Neural cell (in vitro differentiated cells): ENCODE measurements at regions not wholly inside any gene's neighbourhood (a gene's known extent, or its start where the extent isn't known, plus 50 kb on each side); places are given as distances from the start of the nearest gene placed in this dataset.

Experiments
- H2AFZ ChIP-seq: fragments of 200-600, 300-800 bp; sonication (generic), shearing (Covaris generic); 2 replicates; pipeline ENCODE4 v1.6.0; 2014; ENCODE audit warnings: low read depth, mild to moderate bottlenecking, antibody characterized with exemption, low read length, moderate library complexity
- H3F3A ChIP-seq: fragments of 200-600 bp; shearing (Covaris generic); 2 replicates; pipeline ENCODE4 v1.6.1; 2016; ENCODE audit warnings: mild to moderate bottlenecking, moderate library complexity, mixed read lengths, antibody characterized with exemption, low read length; ENCODE audit not compliant: insufficient read depth, poor library complexity, severe bottlenecking
- H3K27ac ChIP-seq: fragments of 200-600, 300-800 bp; sonication (generic), shearing (Covaris generic); 2 replicates; pipeline ENCODE4 v1.5.1; 2014; ENCODE audit warnings: mild to moderate bottlenecking, low read length, moderate library complexity
- H3K27me3 ChIP-seq: fragments of 300-800, 200-600 bp; sonication (generic), shearing (Covaris generic); 2 replicates; pipeline ENCODE4 v1.6.0; 2014; ENCODE audit warnings: mild to moderate bottlenecking, low read depth, low read length, moderate library complexity; ENCODE audit not compliant: insufficient read depth
- H3K36me3 ChIP-seq: fragments of 300-800, 200-600 bp; sonication (generic), shearing (Covaris generic); 2 replicates; pipeline ENCODE4 v1.5.1; 2014; ENCODE audit warnings: mild to moderate bottlenecking, antibody characterized with exemption, low read length, moderate library complexity; ENCODE audit not compliant: insufficient read depth
- H3K4me2 ChIP-seq: fragments of 300-800, 200-600 bp; sonication (generic), shearing (Covaris generic); 2 replicates; pipeline ENCODE4 v1.6.0; 2014; ENCODE audit warnings: mild to moderate bottlenecking, low read length
- H3K4me3 ChIP-seq: fragments of 300-800, 200-600 bp; sonication (generic), shearing (Covaris generic); 2 replicates; pipeline ENCODE4 v1.5.1; 2014; ENCODE audit warnings: mild to moderate bottlenecking, low read length, moderate library complexity
- H3K79me2 ChIP-seq: fragments of 200-600 bp; shearing (Covaris generic); replicated peaks from 2 replicates; pipeline ENCODE4 v1.6.0; 2014; ENCODE audit warnings: mild to moderate bottlenecking, low read length, moderate library complexity; ENCODE audit not compliant: insufficient read depth
- H3K9ac ChIP-seq: fragments of 300-800, 200-600 bp; sonication (generic), shearing (Covaris generic); 2 replicates; pipeline ENCODE4 v1.6.1; 2016; ENCODE audit warnings: mild to moderate bottlenecking, low read length, mixed read lengths
- H3K9me2 ChIP-seq: fragments of 200-600 bp; shearing (Covaris generic); 2 replicates; pipeline ENCODE4 v1.6.1; 2016; ENCODE audit warnings: mild to moderate bottlenecking, low read length, mixed read lengths; ENCODE audit not compliant: insufficient read depth
- H3K9me3 ChIP-seq: fragments of 200-600, 300-800 bp; sonication (generic), shearing (Covaris generic); 2 replicates; pipeline ENCODE4 v1.6.1; 2016; ENCODE audit warnings: mild to moderate bottlenecking, mixed run types, low read length, moderate library complexity, mixed read lengths
- H4K20me1 ChIP-seq: fragments of 200-600 bp; shearing (Covaris generic); 2 replicates; pipeline ENCODE4 v1.6.1; 2016; ENCODE audit warnings: mild to moderate bottlenecking, mixed run types; ENCODE audit not compliant: insufficient read depth
- CTCF ChIP-seq: fragments of 450-650 bp; IDR thresholded peaks from 2 replicates; pipeline ENCODE4 v1.5.1; 2014; ENCODE audit warnings: antibody characterized with exemption, mild to moderate bottlenecking, moderate library complexity; ENCODE audit not compliant: poor library complexity, severe bottlenecking
- EP300 ChIP-seq: fragments of 450-650 bp; conservative IDR thresholded peaks from 2 replicates; pipeline ENCODE4 v1.6.1; 2014; ENCODE audit warnings: antibody characterized with exemption, mild to moderate bottlenecking, moderate library complexity; ENCODE audit not compliant: poor library complexity, severe bottlenecking
- EZH2 ChIP-seq: fragments of 200-600, 300-800 bp; shearing (Covaris generic), sonication (generic); IDR thresholded peaks from 2 replicates; pipeline ENCODE4 v1.6.1; 2014; ENCODE audit warnings: antibody characterized with exemption, low read length, borderline replicate concordance, mild to moderate bottlenecking; ENCODE audit not compliant: insufficient read depth, poor library complexity, severe bottlenecking
- MXI1 ChIP-seq: fragments of 450-650 bp; conservative IDR thresholded peaks from 2 replicates; pipeline ENCODE4 v1.6.1; 2014; ENCODE audit warnings: antibody characterized with exemption, mild to moderate bottlenecking; ENCODE audit not compliant: poor library complexity, severe bottlenecking
- POLR2AphosphoS5 ChIP-seq: IDR thresholded peaks from 2 replicates; pipeline ENCODE4 v1.6.1; 2012
- RAD21 ChIP-seq: fragments of 450-650 bp; conservative IDR thresholded peaks from 2 replicates; pipeline ENCODE4 v1.6.1; 2014; ENCODE audit warnings: antibody characterized with exemption, mild to moderate bottlenecking, moderate library complexity
- REST ChIP-seq: IDR thresholded peaks from 2 replicates; pipeline ENCODE4 v1.6.1; 2012; ENCODE audit warnings: borderline replicate concordance
- SMC3 ChIP-seq: fragments of 450-650 bp; conservative IDR thresholded peaks from 2 replicates; pipeline ENCODE4 v1.6.1; 2014; ENCODE audit warnings: antibody characterized with exemption, mild to moderate bottlenecking, moderate library complexity; ENCODE audit not compliant: poor library complexity
- TAF1 ChIP-seq: IDR thresholded peaks from 2 replicates; pipeline ENCODE4 v1.6.1; 2012; ENCODE audit warnings: low read depth

GRCh38 chr6:77337392-77337791 is 125.9 kb downstream of the HTR1B start:
- Histone ChIP-seq H3K9me2 (no peaks in the 10 kb centered on the region), H3K79me2 (no peaks in the 10 kb centered on the region), H3K9me3 (no peaks in the 10 kb centered on the region), H2AFZ (no peak overlapping the region), H3K36me3 (no peaks in the 10 kb centered on the region), H3K27me3 (no peaks in the 10 kb centered on the region), H4K20me1 (no peaks in the 10 kb centered on the region), H3K9ac (no peak overlapping the region), H3F3A (no peaks in the 10 kb centered on the region), H3K4me2 (no peak overlapping the region), H3K27ac (no peak overlapping the region), H3K4me3 (no peak overlapping the region)
- TF ChIP-seq TAF1 (no peak), SMC3 (no peak), CTCF (no peak), EZH2 (no peak), RAD21 (no peak), REST (no peak), POLR2AphosphoS5 (no peak), EP300 (no peak), MXI1 (no peak)

GRCh38 chr6:77334093-77334492 is 129.2 kb downstream of the HTR1B start:
- H2AFZ ChIP-seq, result no peak overlapping the region
- no peaks in the 10 kb centered on the region for H3K79me2 ChIP-seq
- no peaks in the 10 kb centered on the region for H3F3A ChIP-seq
- TF ChIP-seq RAD21, result no peak
- TF ChIP-seq TAF1, result no peak
- TF ChIP-seq CTCF, result no peak
- no peak for TF ChIP-seq MXI1
- TF ChIP-seq EZH2, result no peak
- no peak for TF ChIP-seq SMC3
- H3K9ac ChIP-seq, result no peak overlapping the region
- H4K20me1 ChIP-seq, result no peaks in the 10 kb centered on the region
- H3K9me3 ChIP-seq, result no peaks in the 10 kb centered on the region
- H3K9me2 ChIP-seq, result no peaks in the 10 kb centered on the region
- no peak overlapping the region for H3K27ac ChIP-seq
- H3K4me3 ChIP-seq, result no peak overlapping the region
- no peak overlapping the region for H3K4me2 ChIP-seq
- no peaks in the 10 kb centered on the region for H3K27me3 ChIP-seq
- no peaks in the 10 kb centered on the region for H3K36me3 ChIP-seq
